ENCODE measurements at regions not wholly inside any gene's neighbourhood (a gene's known extent, or its start where the extent isn't known, plus 50 kb on each side); places are given as distances from the start of the nearest gene placed in this dataset.
"Not testable (repeated sequence)": the region's sequence is repeated elsewhere in the genome, so short reads cannot be mapped to it uniquely, and the experiment has no call there.

- CTCF ChIA-PET: no interaction called here
- H2AFZ ChIP-seq (ENCODE audit: low read length): no peak overlapping the region
- no peak overlapping the region for H3K9ac ChIP-seq (ENCODE audit: low read length)
- H3K4me3 ChIP-seq (ENCODE audit: low read length): no peak overlapping the region
- no peaks in the 10 kb centered on the region for H3K4me1 ChIP-seq (ENCODE audit: insufficient read depth, low read length)
- DNase-seq: no peak
- H3K36me3 ChIP-seq (ENCODE audit: low read depth, low read length): no peaks in the 10 kb centered on the region
- POLR2A ChIA-PET (ENCODE audit: unreplicated experiment): no interaction called here
- intact Hi-C loops (cut with micrococcal nuclease): no loop called here
- H3K9me2 ChIP-seq (replicated peaks; ENCODE audit: low read length): no peaks in the 10 kb centered on the region
- no peaks in the 10 kb centered on the region for H4K20me1 ChIP-seq (ENCODE audit: low read length)
- no peak overlapping the region for H3K27ac ChIP-seq (ENCODE audit: low read length)
- no TSS peak for BruUV-seq (replicated peaks)
- TF ChIP-seq EZH2phosphoT487 (IDR thresholded peaks at IDR 0.05; ENCODE audit: borderline replicate concordance, low read length): no peak
- no peak for TF ChIP-seq EZH2 (IDR thresholded peaks at IDR 0.05; ENCODE audit: low read length, unreplicated experiment)
- no peak for TF ChIP-seq CTCF (conservative IDR thresholded peaks at IDR 0.05; ENCODE audit: low read depth, low read length)
- H3K79me2 ChIP-seq (ENCODE audit: low read length): no peaks in the 10 kb centered on the region
- peaks cover 24% of the 10 kb centered on the region; the same call in 1 of the 2 replicates for H3K27me3 ChIP-seq (ENCODE audit: low read length)
- H3F3A ChIP-seq (ENCODE audit: low read length, unreplicated experiment): no peaks in the 10 kb centered on the region
- no peaks in the 10 kb centered on the region for H3K9me3 ChIP-seq (ENCODE audit: low read length)
- no peak overlapping the region for H3K4me2 ChIP-seq (ENCODE audit: low read length)
- no peak for ATAC-seq
Observed at GRCh38 chr14:35925319-35925718, 99.2 kb downstream of the BRMS1L start.

DNA sequence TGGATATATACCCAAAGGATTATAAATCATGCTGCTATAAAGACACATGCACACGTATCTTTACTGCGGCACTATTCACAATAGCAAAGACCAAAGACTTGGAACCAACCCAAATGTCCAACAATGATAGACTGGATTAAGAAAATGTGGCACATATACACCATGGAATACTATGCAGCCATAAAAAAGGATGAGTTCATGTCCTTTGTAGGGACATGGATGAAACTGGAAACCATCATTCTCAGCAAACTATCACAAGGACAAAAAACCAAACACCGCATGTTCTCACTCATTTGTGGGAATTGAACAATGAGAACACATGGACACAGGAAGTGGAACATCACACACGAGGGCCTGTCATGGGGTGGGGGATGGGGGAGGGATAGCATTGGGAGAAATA lies 96.5 kb downstream of the BRMS1L start:
- H4K20me1 ChIP-seq (ENCODE audit: low read length); intact Hi-C loops (cut with micrococcal nuclease); BruUV-seq (replicated peaks): not testable (repeated sequence)

DNA sequence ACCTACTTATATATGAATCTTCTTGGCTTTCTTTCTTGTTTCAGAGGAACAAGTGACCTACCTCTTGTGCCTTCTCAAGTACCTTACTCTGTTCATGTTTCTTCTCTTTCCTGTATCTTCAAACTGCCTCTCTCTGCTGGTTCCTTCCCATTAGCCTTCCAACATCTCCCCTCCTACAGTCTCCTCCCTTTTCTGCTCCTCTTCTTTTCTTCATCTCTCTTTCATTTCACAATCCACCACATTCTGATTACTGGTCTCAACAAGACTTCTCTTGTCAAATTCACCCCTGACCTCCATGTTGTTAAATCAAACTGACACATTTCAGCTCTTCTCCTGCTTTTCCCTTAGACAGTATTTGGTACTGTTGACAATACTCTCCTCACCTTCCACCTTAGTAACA lies 95.6 kb downstream of the BRMS1L start:
- no peaks in the 10 kb centered on the region for H3K9me2 ChIP-seq (replicated peaks; ENCODE audit: low read length)
- TF ChIP-seq CTCF (conservative IDR thresholded peaks at IDR 0.05; ENCODE audit: low read depth, low read length): no peak
- intact Hi-C loops (cut with micrococcal nuclease): no loop called here
- no peaks in the 10 kb centered on the region for H3K9me3 ChIP-seq (ENCODE audit: low read length)
- ATAC-seq (no peak), DNase-seq (no peak)
- H4K20me1 ChIP-seq (ENCODE audit: low read length): no peaks in the 10 kb centered on the region
- peaks cover 20% of the 10 kb centered on the region for H3K27me3 ChIP-seq (ENCODE audit: low read length)
- H2AFZ ChIP-seq (ENCODE audit: low read length): no peak overlapping the region
- H3F3A ChIP-seq (ENCODE audit: low read length, unreplicated experiment): no peaks in the 10 kb centered on the region
- no peak overlapping the region for H3K27ac ChIP-seq (ENCODE audit: low read length)
- H3K36me3 ChIP-seq (ENCODE audit: low read depth, low read length): no peaks in the 10 kb centered on the region
- BruUV-seq (replicated peaks): no TSS peak
- ChIA-PET CTCF (no interaction called here), POLR2A (ENCODE audit: unreplicated experiment) (interaction anchor here (0.6 kb wide), 1 partner anchor 105 kb away, joined by 3 read pairs; no protein-coding TSS in a partner anchor)
- no peaks in the 10 kb centered on the region for H3K4me1 ChIP-seq (ENCODE audit: insufficient read depth, low read length)
- H3K4me3 ChIP-seq (ENCODE audit: low read length): no peak overlapping the region
- no peaks in the 10 kb centered on the region for H3K79me2 ChIP-seq (ENCODE audit: low read length)
- H3K4me2 ChIP-seq (ENCODE audit: low read length): no peak overlapping the region
- H3K9ac ChIP-seq (ENCODE audit: low read length): no peak overlapping the region

More for the DNA sequence above, 96.5 kb downstream of the BRMS1L start:
- H3F3A ChIP-seq (ENCODE audit: low read length, unreplicated experiment); POLR2A ChIA-PET (ENCODE audit: unreplicated experiment); H2AFZ ChIP-seq (ENCODE audit: low read length); ATAC-seq; H3K9me2 ChIP-seq (replicated peaks; ENCODE audit: low read length); H3K4me3 ChIP-seq (ENCODE audit: low read length); H3K4me2 ChIP-seq (ENCODE audit: low read length); H3K27ac ChIP-seq (ENCODE audit: low read length); H3K9ac ChIP-seq (ENCODE audit: low read length); H3K36me3 ChIP-seq (ENCODE audit: low read depth, low read length); H3K9me3 ChIP-seq (ENCODE audit: low read length); H3K4me1 ChIP-seq (ENCODE audit: insufficient read depth, low read length); CTCF ChIA-PET; DNase-seq; H3K79me2 ChIP-seq (ENCODE audit: low read length): not testable (repeated sequence)
- H3K27me3 ChIP-seq (ENCODE audit: low read length): peaks cover 17% of the 10 kb centered on the region
